Pons (tissue), 1 donor: ENCODE measurements at regions not wholly inside any gene's neighbourhood (a gene's known extent, or its start where the extent isn't known, plus 50 kb on each side); places are given as distances from the start of the nearest gene placed in this dataset.

ENCODE experiments used
- DNase-seq: peaks from one replicate; pipeline ENCODE4 v3.0.0-alpha.2; 2016; ENCODE audit warnings: low spot score

DNA sequence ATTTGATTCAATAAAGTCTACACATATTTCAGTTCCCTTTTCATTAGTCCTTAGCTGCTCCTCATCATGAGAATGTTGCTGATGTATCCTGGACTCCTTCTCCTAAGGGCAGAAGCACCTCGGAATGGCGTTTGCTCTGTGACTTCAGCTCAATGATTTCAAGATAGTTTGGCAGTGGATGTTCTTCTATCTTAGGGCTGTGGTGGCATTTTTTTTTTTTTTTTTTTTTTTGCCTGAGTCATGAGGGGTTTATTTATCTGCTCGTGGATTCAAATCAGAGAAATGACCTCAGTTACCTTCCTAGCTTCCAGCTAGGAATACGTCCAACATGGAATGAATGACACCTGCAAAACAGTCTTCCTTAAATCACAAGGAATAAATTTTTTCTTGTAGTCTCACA, 220.0 kb upstream of the ZBED5 start:
- no peak for DNase-seq

DNA sequence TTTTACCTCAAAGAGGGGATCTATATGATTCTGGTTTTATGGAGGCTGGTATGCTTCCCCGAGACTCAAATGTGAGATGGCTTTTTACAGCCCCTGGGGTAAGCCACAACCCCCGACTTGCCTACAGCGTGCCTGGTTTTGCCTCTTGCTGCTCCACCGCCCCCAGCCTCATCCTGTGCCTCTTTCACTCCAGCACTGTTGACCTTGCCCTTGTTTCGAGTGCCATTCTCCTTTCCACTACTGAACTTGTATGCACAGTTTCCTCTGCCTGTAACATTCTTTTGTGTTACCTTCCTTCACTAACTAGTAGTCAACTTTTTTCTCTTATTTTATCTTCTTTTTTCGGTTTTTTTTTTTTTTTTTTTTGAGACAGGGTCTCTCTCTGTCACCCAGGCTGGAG, 219.0 kb upstream of the ZBED5 start:
- no peak for DNase-seq

DNA sequence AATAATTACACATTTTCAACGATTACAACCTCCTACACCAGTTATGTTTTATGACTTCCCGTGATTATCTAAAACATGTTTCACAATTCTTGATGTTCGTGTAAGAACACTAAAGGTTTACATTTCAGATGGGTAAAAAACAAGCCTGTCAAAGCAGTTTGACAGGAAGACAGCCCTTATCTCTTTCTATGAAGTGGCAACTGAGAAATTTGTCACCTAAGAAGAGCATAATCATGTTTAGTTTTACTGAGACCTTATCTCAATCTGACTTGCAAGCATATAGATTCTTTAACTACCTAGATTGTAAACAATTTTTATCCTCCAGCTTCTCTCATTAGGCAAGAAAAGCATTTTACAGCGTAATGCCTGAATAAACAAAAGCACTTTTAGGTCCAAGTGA, 218.4 kb upstream of the ZBED5 start:
- no peak for DNase-seq

DNA sequence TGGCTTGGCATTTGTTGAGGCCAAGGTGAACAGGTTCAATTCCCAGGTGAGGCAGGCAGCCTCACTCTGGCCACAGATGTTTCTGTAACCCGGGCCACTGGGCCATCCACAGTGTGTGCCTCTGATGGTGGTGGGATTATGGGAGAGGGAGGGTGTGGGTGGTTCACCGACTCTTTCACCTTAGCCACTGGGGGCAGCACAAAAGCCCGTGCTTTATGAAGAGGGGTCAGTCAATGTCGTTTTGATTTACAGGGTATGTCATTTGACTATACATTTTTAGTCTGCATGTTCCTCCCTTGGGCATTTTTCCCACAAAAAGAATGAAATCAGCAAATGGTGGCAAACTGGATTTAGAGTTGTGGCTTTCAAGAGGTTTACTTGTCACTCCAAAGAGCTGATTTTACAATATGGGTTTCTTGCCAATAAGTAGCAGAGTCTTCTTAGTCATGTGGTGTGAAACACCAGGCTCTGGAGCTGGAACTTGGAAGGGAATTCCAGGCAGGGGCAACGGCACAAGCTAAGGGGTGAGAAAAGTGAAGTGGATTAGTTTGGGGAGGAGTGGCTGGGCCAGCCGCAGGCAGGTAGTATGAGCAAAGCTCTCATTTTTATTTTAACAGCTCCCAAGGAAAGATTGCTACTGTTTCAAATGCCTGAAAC, 217.8 kb upstream of the ZBED5 start:
- no peak for DNase-seq

DNA sequence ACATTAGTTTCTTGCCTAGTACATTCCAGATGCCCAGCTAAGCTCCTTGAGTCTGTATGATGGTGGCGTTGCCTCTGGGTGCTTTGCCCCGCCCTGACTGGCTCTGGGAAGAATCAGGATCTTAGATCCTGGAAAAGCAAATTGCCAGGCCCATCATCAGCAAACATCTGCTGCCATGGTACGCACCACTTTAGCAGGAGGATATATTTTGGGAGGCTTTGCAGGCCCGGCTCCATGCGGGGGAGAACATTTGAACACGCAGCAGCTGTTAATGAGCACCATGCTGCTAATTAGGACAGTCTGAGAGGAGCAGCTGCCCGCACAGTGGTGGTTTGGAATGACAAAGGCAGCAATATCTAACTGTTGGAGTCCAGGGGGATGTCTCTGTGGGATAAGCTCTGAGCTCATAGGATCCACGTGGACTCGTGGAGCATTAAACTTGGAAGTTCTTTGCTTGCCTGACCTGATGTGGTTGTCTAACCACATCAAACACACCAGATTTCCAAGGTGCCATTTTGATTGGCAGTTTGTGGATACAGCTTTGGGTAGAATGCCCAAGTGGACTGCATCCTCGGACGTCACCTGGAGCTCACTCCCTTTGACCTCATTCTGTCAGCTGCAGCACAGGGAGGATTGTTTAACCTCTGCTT, 217.0 kb upstream of the ZBED5 start:
- DNase-seq = peak; percentile 5

DNA sequence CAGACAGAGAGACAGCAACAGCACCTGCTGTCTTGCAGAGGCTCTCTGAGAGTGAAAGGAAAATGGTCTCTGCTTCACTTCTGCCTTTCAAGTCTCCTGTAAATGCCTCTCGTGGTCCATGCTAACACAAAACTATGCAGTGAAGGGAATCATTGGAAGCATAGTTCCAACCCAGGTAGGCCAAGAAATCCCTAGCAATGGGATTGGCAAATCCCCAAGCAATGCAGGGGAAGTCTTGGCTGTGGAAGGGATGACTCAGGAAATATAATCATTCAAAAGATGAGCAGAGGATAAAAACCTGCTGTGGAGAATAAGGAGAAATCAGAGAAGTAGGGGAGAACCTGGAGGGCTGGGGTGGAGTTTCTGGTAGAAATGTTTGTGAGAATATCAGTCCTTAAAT, 216.1 kb upstream of the ZBED5 start:
- DNase-seq = peak; percentile 5

DNA sequence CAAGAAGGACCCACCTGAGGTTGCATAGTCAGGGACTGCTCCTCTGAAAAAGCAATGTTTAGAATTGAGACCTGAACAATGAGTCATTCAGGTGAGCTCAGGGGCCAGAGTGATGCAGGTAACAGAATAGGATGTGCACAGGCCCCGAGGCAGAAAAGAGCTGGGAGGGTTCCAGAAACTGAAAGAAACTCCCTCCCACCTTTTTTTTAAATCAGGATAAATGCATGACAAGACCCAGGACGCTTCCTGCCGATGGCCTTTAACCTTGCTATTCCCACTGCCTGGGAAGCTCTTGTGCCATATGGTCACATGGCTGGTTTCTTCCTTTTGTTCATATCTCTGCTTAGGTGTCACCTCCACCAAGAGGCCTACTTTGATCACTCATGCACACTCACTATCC, 214.2 kb upstream of the ZBED5 start:
- no peak for DNase-seq

DNA sequence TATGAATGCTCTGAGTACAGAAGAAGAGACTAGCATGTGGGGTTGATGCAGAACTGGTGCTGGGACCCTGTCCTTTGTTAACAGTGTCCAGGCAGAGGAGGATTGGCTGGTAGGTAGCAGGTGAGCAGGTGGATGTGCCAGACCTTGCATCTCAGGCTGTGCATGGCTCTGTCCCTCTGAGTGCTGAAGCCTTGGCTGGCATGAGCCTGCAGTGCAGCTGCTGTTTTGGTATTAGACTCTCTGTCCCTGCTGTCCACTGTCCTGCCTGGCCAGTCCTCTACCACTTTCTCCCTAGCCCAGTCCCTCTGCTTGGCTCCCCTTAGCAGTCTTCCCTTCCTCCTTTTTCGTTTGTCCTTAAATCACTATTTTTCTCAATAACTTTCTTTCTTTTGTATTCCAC, 213.6 kb upstream of the ZBED5 start:
- DNase-seq = no peak

DNA sequence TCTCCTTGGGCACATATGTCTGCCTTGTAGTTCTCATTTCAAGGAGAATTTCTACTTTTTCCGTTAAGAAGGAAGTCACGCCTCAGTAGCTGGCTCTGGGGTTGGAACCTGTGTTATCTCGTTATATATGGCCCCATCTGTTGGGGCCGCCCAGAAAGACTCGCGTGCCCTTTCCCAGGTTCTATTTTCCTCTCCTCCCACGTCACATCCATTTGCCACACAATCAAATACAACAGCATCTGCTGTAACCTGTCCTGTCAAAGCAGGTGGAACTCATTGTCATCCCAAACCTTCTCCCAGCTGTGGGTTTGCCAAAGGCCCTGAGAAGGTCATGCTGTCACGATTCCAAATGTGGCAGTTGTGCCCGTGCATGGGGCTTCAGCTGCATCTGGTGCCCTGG, 213.1 kb upstream of the ZBED5 start:
- DNase-seq = no peak

DNA sequence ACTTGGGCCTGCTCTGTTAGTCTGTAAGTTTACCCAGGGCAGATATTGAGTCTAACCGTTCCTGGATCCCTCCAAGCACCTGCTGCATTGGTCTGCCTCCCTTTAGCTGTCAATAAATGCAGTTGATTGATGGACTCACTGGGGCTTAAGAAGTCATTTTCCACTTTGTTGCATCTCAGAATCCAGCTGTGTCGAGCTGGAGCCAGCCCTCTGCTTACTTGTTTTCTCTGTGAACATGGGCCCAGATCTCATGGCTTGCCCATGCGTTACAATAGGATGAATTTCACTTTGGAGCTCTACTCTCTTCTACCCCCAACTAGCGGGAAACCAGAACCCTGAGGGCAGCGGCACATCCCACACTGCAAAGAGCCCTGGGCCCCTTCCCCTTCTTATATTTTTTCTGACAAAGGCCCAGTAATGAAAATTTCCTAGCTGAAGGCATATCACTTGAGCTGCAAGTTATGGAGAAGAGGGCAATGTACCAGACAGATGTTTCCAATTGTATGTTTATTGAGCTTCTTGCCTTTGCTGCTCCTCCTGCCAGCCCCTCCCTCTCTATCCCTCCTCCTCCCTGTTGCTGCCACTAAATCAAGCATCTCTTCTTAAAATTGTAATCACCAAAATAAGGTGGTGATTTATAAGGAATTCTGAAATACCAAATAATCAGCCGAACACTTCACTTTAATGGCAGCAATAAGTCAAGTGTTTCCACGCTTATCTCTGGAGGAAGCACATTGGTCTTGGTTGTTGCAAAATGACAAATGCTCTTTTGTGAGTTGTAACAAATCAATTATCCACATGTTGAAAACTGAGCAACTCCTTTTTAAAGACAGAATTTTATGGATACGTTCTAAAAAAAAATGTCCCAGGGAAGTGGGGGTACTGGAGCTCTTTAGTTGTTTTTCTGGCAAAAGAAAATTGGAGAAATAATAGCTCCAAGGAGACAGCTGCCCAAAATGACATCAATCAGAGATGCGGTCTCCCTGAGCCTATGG, 212.3 kb upstream of the ZBED5 start:
- no peak for DNase-seq

DNA sequence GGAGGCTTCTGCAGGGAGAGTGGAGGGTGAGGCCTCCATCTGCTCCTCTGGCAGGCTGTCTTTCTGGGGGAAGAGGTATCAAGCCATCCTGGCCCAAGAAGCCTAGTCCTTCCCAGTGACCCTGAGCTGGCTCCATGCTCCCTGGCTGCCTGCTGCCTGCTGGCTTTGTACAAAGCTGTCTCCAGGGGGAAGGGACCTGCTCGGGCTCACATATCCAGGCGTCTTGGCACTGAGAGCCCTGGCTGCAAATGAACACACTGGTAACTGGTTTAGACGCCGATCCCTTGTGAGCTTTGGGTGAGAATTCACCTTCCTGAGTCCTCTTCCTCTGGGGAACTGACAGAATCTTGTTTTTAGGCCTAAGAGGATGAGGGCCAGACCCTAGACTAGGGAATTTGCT, 210.3 kb upstream of the ZBED5 start:
- no peak for DNase-seq

DNA sequence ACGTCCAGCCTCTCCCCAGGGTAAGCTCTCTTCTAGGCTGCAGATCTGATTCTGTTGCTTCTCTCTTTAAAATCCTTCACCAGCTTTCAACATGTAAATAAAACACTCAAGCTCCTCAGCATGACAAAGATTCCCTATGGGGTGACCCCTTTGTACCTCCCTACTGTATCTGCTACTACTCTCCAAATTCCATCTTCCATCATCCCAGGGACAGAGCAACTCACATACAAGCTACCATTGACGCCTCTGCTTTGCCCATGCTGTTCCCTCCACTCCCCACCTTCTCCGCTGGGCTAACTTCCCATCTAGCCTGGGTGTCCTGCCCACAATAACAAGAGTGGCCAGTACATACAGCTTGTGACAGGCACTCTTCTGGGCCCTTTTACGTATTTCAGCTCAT, 207.5 kb upstream of the ZBED5 start:
- no peak for DNase-seq

DNA sequence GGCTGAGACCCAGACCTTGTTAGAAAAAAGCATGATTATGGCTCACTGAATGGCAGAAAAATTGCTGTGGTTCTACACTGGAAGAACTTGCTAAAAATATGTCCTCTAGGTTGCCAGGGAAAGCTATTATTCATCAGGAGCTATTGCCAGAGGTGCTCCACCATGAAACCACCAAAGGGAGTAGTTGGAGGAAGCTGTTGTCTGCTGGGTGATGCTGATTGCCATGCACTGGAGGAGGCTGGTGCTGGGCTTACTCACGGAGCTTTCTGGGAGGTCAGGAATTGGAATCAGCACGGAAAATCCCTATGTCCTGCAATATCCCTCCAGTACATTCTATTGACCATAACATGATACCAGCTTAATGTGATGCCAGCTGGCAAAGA, 199.6 kb upstream of the ZBED5 start:
- no peak for DNase-seq

DNA sequence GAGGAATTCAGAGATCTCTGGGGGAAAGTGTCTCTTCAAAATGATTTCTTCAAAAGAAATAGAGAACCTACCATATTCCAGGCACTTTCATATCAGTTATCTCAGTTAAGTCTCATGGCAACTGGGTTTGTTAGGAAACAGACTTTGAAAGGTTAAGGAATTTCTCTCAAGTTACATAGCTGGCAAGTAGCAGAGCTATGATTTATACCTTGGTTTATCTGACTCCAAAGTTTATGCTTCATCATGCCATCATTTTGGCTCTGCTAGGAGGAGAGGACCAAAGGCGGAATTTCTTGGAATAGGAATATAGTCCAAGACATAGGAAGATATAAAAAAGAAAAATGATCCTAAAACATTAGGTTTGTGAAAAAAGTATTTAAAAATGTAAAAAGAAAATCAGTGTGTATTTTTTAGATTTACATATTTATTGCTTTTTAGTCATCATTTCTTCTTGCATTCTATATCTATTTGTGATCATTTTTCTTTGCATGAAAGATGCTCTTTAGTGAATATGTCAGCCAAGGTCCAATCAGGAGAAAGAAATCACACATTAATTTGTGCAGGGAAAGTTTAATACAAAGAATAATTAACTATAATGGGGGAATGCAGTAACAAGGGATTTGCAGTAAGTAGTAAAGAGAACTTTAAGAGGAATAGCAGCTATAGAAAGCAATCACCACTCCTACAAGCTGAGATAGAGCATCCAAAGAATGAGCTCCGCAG, 199.1 kb upstream of the ZBED5 start:
- no peak for DNase-seq

DNA sequence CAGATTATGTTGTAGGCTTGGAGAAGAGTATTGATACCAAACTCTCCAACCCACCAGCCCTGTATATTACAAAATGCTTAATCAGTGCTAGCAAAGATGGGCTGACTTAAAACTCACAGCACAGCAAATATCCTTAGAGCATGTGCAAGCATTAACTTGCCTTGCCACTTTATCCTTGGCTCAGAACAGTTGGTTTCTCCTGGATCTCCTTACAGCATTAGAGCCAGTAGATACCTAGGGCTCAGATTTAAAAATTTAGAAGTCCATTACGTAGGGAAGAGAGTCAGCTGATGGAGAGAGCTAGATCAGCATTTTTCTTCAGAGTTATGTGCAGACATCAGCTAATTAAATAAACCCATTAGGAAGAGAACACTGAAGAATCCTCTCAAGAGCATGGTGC, 198.5 kb upstream of the ZBED5 start:
- no peak for DNase-seq

DNA sequence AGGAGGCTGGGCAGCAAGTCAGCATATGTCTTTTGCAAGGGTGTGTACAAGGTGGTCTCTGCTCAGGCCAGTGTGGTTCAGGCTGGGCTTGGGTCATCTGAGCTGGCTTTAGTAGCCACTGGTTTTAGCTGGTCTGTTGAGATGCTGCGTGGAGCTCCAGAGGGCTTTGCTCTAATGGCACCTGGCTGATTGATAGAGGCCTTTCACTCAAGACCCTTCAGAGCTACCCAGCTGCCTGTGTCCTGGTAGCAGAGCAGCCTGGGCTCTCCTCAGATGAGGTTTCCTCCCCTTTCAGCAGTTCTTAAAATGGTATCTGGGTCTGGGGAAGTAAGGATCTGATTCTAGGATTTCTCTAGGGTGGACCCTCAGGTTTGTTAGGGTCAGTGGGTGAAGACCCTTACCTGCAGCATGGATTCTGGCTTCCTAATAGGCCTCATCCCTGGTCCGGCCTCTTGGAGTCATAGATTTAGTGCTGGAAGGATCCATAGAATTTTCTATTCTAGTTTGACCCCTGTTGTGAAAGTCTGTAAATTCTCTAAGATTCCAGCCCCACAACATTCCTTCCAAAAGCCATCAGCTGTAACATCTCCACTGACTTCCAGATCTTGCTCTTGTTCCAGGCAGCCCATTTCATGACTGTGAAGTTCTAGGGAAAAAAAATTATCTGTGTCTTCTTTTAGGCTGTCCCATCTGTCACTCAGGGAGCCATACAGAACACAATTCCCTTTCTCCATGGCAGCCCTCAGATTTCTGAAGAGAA, 190.2 kb upstream of the ZBED5 start:
- DNase-seq = no peak

DNA sequence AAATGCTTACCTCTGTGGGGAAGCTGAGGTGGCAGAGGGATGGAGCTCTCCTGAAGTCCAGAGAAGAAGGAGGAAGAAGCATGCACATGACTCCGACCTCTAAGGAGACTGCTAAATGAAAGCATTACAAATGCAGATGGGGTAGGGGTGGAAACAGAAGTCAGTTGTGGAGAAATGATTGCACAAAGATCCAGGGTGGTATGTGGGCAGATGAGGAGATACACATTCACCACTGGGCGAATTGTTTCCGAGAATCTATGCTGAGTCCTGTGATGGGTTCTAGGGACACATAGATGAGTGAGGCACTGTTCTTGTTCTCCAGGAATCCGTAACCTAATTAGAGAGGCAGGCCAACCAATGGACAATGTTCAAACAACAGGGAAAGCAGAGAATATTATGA, 188.9 kb upstream of the ZBED5 start:
- no peak for DNase-seq

DNA sequence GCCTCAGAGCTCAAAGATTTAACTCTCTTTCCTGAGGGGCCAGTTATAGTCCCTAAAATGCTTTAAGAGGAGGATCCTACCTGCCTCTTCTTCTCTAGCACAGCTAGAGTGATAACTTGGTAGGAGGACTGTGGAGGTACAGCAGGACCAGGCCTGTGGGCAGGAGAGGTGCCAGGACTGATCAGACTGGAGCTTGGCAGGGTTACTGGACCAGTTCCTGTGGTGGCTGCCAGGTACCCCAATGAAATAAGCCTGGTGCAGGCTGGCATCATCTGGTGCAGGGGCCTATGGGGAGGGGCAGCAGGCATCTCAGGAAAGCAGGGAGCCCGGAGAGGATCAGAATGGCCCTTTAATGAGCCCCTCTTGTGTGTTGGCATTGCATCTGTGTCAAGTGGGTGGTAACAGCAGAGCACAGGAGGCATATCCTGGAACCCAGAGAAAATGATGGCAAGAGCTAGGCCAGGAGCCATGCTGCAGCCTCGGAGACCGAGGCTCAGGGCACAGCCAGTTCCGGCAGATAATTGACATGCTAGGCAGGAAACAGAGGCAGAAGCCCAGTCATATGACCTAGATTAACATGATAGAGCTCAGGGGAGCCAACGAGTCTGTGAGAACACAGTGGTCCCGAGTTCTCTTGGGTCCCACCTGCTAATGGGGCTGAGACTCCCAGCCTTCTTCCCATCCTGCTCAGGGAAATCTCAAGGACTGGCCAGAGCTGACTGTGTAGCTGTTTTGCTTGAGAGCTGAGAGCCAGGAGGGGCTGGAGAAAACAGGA, 187.5 kb upstream of the ZBED5 start:
- DNase-seq = no peak

DNA sequence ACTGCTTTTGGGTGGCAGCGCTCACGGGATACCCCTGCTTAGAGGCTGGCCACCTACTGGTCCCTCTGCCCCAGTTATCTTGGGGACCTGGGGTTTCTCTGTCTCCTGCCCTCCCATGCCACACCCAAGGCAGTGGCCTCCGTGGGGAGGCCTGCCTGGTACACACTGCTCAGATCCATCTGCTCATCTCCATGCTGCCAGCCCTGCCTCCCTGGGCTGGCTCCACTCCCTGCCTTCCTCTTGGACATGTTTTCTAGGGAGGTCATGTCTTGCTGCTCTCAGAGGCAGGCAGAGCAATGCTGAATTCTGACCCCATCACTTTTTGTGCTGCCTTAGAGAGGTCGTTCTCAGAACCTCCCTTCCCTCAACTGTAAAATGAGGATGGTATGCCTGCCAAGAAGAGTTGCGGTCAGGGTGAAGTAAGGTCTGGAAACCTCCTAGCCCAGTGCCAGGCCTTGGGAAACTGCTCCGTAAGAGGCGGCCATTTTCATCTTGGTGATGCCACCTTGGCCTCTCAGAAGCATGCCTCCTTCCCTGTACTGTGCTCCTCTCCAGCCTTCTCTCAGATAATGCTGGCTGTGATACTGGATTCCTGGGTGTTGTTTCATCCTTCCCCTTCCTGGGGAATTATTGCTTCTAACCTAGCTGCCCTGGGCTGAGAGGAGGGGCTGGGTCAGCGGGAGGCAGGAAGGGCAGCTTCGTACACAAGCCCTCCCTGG, 186.4 kb upstream of the ZBED5 start:
- DNase-seq = no peak

DNA sequence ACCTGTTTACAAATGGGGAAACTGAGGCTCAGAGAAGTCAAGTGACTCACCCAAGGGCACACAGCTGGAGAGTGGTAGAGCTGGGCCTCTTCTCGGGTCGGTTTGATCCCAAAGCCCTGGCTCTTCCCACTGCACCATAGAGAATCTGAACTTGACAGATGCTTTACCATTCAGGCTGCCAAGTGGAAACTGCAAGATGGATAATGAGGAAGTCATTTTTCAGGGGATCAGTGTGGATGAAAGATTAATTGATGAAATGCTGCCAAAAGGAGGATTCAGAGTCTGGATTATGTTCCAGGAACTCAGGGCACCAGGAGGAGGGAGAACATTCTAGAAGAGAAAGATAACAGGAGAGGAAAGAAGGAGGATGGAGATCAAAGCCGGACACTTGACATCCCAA, 185.9 kb upstream of the ZBED5 start:
- no peak for DNase-seq
